ENCODE measurements at regions not wholly inside any gene's neighbourhood (a gene's known extent, or its start where the extent isn't known, plus 50 kb on each side); places are given as distances from the start of the nearest gene placed in this dataset.
"Not testable (repeated sequence)": the region's sequence is repeated elsewhere in the genome, so short reads cannot be mapped to it uniquely, and the experiment has no call there.

- TF ChIP-seq CTCF (IDR thresholded peaks at IDR 0.05) (no peak), POLR2A (IDR thresholded peaks at IDR 0.05) (no peak)
- no peak for DNase-seq (ENCODE audit: low spot score in 2 of 2)
- intact Hi-C loops (cut with DNase I; ENCODE audit: low total_unique reads), result no loop called here
- no peak overlapping the region for H3K4me3 ChIP-seq (ENCODE audit: low read depth, poor library complexity, severe bottlenecking)
- 80 to 91% methylated on average over 1 of the region's 1 CpG for WGBS, 2 donors
These were observed 196.4 kb upstream of the KIF2B start for GRCh38 chr17:53626286-53626685.

- 48 to 54% methylated on average over 3 of the region's 3 CpGs for WGBS, 2 donors
These were observed 203.7 kb upstream of the KIF2B start for GRCh38 chr17:53619025-53619424.

GRCh38 chr17:53608208-53608607 lies 214.5 kb upstream of the KIF2B start:
- intact Hi-C loops (cut with DNase I; ENCODE audit: low total_unique reads); H3K4me3 ChIP-seq (ENCODE audit: low read depth, poor library complexity, severe bottlenecking); DNase-seq (ENCODE audit: low spot score in 2 of 2): not testable (repeated sequence)
- WGBS, 2 donors, result 84 to 89% methylated on average over 5 of the region's 5 CpGs

More at GRCh38 chr17:53619025-53619424, 203.7 kb upstream of the KIF2B start:
- no peak for DNase-seq (ENCODE audit: low spot score in 2 of 2)
- H3K4me3 ChIP-seq (ENCODE audit: low read depth, poor library complexity, severe bottlenecking), result no peak overlapping the region
- intact Hi-C loops (cut with DNase I; ENCODE audit: low total_unique reads), result no loop called here
- TF ChIP-seq POLR2A (IDR thresholded peaks at IDR 0.05), result no peak
- no peak for TF ChIP-seq CTCF (IDR thresholded peaks at IDR 0.05)

GRCh38 chr17:53607475-53607874 lies 215.3 kb upstream of the KIF2B start:
- no peak overlapping the region for H3K4me3 ChIP-seq (ENCODE audit: low read depth, poor library complexity, severe bottlenecking)
- no peak for DNase-seq (ENCODE audit: low spot score in 2 of 2)
- intact Hi-C loops (cut with DNase I; ENCODE audit: low total_unique reads), result no loop called here
- TF ChIP-seq CTCF (IDR thresholded peaks at IDR 0.05) (no peak), POLR2A (IDR thresholded peaks at IDR 0.05) (no peak)
- WGBS, 2 donors, result 17 to 53% methylated on average over 1 of the region's 1 CpG

GRCh38 chr17:53588317-53588716 lies 234.4 kb upstream of the KIF2B start:
- intact Hi-C loops (cut with DNase I; ENCODE audit: low total_unique reads), result no loop called here
- H3K4me3 ChIP-seq (ENCODE audit: low read depth, poor library complexity, severe bottlenecking), result no peak overlapping the region
- TF ChIP-seq POLR2A (IDR thresholded peaks at IDR 0.05), result no peak
- no peak for TF ChIP-seq CTCF (IDR thresholded peaks at IDR 0.05)
- DNase-seq (ENCODE audit: low spot score in 2 of 2), result no peak

GRCh38 chr17:53574038-53574437 lies 248.7 kb upstream of the KIF2B start:
- 91 to 95% methylated on average over 2 of the region's 2 CpGs for WGBS, 2 donors
- TF ChIP-seq CTCF (IDR thresholded peaks at IDR 0.05), result no peak
- TF ChIP-seq POLR2A (IDR thresholded peaks at IDR 0.05), result no peak
- intact Hi-C loops (cut with DNase I; ENCODE audit: low total_unique reads), result no loop called here
- DNase-seq (ENCODE audit: low spot score in 2 of 2), result no peak
- H3K4me3 ChIP-seq (ENCODE audit: low read depth, poor library complexity, severe bottlenecking), result no peak overlapping the region
